A172 (cell line): ENCODE measurements at regions not wholly inside any gene's neighbourhood (a gene's known extent, or its start where the extent isn't known, plus 50 kb on each side); places are given as distances from the start of the nearest gene placed in this dataset.

Source experiments
- DNase-seq: peaks from one replicate; pipeline ENCODE4 v3.0.0-alpha.2; 2015; ENCODE audit warnings: low spot score

DNA sequence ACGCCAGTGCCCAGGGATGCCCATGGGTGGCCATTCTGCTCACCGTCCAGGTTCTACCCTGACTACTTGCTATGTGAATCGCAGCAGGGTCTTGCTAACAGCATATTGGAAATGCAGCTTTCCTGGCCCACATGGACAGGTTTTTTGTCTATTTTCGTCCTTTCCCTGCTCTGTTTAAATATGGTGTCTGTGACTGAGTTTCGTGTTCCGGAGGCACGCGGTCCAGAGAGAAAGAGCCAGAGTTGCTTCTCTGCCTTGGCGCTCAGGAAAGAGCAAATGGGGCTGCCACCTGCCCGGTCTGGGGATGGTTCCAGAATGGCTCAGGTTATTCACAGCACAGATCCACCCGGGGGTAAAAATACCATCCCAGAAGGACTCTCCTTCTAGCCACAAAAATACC, 456.2 kb downstream of the BCL11A start:
- no peak for DNase-seq

DNA sequence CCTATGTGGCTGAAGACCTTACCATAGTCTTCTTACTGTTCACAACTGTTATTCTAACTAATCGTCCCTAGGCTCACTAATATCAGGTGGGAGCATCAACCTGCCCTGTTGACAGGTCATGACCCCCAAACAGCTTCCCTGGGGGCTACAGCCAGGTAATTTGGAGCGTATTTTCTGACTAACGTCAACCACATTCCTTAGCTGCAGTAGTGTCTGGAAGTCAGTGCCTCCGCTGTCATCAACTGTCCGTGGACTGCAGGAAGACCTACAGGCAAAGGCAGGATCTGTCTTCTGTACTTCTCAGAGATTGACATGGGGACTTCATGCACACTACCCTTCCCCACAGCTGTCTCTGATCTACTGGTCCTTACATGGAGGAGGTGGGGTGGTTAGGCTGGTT, 456.9 kb downstream of the BCL11A start:
- no peak for DNase-seq

DNA sequence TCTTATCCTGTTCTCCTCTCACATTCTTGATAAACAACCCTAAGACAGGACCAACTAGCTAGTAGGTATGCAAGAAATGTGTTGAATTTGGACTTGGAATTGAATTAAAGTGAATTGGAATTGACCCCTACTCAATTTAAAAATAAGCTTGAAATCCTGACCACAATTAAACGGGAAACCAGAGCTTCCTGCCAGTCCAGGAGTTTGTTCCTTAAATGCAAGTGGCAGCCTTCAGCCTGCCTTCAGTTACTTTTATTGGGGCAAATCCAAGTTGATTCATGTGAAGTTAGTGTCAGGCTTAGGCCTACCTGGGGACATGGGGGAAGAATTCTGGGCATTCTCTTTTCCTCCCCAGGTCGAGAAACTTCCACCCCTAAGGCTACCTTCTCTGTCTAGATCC, 457.6 kb downstream of the BCL11A start:
- no peak for DNase-seq

DNA sequence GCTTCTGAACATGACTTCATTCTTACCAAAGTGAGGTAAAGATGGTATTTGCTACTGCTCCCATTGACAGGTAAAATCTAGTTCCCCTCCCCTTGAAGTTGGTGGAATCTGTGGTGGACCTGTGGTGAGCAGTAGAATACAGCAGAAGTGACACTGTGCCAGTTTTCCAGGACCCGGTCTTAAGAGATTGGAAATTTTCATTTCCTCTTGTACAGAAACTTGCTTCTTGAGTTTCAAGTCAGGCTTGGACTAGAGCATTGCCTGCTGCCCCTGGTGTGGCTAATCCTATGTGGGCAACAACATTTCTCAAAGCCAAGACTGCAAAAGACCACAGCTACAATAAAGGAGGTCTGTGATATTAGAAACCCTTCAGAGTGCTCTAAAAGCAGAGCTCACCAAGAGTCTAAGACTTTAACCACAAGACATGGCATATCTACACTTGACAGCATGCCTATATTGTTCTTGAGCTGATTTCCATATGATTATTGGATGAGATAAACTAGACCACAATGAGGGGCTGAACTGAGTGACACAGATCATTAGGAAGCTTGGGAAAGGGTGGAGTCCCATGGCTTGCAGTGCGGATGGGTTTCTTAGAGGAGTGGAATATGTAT, 458.1 kb downstream of the BCL11A start:
- DNase-seq: no peak

DNA sequence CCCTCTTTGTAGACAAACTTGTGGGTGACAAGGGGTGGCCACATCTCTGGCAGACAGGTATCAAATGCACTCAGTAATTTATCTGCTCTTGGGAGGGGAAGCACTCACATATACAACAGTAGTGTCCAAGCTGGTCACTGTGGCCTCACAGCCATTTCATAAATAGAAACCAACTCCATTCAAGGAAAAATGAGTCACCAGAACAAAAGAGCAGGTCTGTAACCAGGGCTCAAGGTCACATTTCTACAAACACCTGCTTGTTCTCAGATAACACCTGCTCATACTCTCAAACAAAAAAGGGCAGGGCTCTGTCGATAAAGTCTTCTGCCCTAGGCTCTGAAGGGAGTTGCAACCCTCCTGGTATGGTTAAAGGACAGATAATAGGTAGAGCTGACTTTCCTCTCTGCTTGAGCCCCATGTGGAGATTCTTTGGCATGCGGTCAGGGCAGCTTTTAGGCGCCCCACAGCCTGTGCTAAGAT, 459.0 kb downstream of the BCL11A start:
- no peak for DNase-seq

DNA sequence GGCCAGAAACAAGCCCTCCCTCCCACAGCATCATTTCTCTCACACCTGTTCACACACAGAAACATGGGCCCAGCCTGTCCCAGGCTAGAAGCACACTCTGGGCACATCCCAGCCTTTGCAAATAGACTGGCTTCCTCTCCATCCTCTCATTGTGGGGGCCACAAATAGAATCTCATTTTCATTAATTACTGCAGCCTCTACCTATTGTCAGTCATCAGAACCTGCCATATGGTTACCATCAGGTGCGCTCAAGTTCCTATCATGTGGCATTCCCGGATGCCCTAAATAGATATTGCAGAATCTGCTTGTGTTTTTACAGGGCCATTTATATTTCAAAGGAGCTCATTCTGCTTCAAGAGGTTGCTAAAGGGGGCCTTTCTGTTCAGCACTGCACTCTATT, 460.7 kb downstream of the BCL11A start:
- no peak for DNase-seq

DNA sequence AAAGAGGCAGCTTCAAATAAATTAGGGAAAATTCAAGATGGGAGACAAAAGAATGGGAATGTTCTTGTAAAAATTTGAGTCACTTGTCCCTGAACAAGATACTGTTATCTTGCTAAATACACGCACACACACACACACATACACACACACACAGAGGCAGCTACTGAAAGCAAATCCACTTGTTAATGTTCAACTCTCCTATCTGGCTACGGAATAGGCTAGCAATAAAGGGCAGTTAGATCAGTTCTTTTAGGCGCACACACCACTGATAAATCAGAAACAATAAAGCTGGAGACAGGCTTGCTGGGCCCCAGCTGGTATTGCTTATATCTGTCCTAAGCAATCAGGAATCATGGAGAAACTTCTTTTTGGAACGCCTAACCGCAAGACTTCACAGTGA, 461.6 kb downstream of the BCL11A start:
- DNase-seq: no peak

DNA sequence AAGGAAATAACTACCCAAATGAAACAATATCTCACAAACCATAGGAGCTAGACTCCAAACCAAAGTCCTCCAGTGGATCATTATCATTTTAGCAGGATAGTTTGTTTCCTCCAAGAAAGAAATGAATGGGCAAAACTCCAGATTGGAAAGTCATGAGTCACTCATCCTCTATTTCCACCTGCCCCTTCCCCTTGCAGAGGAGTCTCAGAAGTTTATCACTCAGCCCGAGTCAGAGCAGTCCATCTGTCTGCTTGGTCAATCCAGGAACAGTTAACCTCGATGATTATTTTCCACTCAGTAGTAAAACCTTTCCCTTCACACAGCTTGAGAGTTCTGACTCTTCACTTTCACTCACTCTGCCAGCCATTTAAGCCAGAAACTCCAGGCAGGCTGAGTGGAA, 462.2 kb downstream of the BCL11A start:
- DNase-seq: no peak

DNA sequence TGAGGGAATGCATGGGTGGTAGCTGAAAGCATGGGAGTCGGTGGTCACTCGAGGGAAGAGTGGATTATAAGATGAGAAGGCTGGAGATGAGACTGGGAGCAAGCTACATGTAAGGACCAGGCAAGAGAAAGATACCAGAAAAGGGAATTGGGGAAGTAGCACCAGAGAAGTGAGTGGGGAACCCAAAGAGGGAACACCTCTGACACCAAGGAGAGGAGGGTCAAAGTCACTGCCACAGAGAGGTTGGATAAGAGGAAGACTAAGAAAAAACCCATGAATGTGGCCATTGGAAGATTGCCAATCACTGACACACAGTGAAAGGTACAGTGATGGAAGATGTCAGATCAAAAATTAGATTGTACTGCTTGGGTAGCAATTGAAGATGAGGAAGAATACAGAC, 473.9 kb downstream of the BCL11A start:
- no peak for DNase-seq

DNA sequence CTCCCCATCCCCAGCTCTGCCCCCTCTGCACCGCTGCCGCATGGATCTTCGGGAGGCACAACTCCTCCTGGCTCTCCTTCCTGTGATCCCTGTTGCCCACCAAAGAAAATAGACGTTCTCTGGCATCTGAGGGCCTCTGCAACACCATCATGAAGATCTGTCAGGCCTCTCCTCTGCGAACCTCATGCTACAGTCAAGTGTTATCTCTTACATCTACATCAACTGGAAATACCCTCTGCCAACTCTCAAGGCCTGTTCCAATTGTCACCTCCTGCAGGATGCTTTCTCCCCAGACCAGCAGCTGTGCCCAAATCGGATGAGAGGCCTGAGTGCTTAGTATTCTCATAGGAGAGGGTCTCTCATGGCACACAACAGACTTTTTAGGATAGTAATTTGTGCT, 478.4 kb downstream of the BCL11A start:
- no peak for DNase-seq

DNA sequence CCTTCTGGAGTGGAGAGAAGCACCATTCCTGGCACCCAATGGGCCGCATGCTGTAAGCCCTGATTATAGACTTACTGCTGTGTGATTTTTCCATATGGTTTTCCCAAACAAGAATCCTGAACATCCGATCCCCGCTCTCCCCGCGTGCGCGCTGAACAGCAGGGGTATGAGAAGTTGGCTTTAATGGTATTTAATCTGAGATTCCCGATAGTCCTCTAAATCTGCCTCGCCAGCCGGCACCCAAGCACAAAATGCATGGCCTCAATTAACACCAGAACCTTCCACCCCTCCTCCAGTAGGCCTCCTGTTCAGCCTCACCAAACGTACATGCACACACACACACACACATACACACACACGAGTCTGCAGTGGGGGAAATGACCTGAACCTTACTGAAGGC, 480.3 kb downstream of the BCL11A start:
- DNase-seq: no peak

DNA sequence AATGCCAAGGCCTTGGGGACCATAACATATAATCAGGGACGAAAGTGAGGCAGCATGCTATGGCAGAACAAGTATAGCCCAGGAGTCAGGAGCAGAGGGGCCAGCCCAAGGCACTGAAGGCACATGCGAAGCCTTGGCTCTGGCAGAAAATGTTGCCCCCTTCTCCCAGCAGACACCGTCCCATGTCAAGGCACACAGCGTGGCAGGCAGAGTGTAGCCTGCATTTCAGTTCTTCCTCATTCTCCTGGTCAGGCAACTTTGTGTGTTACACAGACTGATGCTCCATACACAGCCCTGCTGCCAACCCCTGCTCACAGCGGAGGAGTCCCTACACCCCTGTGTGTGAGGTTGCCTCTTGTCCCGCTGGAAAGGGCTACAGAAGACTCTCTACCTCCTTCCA, 480.8 kb downstream of the BCL11A start:
- no peak for DNase-seq

DNA sequence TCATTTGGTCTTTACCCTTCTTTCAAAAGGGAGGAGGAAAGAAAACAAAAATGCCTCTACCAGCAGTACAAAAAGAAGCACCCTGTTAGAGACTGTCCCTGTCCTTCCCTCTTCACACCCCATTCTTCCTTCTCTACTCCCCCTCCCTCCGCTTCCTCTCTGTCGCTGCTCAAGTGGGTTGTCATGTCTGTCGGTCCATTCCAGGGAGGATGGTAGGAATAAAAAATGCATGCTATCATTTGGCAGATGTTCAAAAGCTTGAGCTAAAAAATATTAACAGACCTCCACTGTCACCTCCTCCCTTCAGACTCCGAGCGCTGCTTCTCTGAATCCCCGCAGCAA, 482.0 kb downstream of the BCL11A start:
- no peak for DNase-seq

DNA sequence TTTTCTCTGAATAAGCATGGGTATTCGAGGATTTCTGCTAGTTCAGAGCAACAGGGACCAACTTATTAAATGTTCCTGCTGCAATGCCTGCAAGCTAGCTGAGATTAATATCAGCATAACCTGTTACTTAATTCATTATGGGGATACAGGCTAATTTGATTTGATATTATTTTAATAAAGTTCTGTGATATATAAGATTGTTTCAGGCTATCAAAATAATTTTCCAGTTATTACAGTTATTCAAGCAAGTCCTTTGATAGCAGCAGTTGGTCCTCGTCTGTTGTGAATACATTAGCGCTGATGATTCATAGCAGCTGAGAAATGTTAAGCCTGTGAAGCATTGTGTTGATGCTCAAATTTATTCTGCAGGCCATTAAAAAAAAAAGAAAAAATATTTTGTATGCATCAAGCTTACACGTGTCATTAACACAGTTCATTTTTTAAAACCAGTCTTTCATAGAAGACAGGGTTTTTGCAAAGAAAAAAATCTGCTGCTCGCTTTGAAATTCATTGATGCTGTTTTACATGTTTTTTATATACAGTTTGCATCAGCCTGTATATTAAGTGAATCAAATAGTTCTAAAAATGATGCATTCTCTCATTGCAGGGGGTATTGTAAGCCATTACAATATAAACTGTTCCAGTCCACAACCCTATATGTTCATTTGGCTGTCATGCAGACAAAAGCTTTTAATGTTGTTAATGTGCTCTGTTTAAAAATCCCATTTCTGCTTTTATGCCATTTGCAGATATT, 482.5 kb downstream of the BCL11A start:
- no peak for DNase-seq

DNA sequence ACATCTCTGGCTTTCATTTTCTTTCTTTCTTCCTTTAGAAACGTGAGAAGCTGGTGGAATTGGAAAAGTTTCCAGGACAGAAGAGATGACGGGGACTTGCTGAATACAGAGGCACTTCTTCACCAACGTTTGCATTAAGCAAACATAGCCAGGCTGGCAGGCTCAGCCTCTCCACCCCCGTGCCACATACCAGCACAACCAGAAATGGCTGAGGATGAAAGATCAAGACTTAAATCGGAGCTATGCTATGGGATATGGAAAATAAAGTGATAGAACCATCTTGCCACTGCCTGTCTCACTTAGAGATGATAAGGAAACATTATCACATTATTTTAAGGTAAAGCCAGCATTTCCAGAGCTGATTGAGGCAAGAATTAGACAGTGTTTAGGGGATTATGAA, 483.3 kb downstream of the BCL11A start:
- no peak for DNase-seq

DNA sequence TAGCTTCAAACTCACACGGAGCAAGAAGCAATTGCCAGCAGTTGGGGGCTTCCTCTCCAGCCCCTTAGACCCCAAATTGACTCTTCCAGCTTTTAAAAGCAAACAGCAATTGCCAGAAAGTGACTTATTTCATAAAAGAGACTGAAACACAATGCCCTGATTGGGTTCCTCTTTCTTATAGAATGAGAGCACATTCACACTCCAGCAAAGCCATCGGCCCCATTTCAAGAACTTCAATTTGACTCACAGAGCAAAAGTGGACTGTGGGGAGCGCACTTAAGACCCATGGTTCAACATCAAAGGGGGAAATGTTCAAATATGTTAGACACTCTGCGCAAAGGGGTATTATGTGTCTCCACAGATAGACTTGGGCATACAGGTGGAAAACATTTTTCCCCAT, 484.7 kb downstream of the BCL11A start:
- no peak for DNase-seq

DNA sequence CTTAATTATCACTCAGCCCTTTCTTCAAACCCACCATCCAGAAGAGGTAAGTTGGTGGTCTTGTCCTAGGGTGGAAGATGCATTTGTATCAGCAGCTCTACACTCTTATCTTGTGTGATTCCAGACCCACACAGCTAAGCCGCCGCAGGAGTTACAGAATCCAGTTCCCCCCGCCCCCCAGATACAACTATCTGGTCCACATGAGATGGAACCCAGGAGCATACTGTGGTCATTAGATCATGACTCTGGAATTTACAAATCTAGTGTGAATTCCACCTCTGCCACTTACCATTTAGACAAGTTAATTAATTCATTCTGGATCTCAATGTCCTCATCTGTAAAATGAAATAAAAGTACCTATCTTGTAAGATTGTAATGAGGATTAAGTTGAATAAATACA, 486.4 kb downstream of the BCL11A start:
- no peak for DNase-seq

DNA sequence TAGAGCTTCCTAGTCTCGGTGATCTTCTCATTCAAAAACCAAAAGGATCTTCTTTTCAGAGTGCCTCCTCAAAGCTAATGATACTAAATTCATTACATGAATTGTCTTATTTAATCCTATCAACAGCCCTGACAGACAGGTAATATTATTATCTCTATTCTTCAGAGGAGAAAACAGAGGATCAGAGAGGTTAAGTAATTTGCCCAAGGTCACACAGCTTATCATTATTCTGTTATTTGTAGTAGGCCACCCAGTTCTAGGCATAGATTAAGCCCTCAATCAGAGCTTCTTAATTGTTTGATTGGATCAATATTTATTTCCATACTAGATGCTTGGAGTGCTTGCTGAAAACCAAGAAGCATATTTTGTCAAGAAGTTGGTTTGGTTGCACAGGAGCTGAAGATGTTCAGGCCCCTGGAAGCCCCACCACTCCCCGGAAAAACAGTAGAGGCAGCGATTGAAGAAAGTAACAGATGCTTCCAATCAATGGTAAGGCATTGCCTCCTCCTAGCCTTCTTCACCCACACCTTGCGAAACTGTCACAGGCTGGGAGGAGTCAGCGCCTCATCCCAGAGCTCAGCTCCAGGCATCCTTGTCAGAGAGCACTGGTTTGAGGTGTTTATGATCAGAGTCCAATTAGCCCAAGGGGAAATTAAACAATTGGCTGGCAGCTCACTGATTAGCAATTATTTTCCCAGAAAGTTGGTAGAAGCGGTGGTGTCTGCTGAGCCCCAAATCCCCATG, 487.2 kb downstream of the BCL11A start:
- DNase-seq: no peak

DNA sequence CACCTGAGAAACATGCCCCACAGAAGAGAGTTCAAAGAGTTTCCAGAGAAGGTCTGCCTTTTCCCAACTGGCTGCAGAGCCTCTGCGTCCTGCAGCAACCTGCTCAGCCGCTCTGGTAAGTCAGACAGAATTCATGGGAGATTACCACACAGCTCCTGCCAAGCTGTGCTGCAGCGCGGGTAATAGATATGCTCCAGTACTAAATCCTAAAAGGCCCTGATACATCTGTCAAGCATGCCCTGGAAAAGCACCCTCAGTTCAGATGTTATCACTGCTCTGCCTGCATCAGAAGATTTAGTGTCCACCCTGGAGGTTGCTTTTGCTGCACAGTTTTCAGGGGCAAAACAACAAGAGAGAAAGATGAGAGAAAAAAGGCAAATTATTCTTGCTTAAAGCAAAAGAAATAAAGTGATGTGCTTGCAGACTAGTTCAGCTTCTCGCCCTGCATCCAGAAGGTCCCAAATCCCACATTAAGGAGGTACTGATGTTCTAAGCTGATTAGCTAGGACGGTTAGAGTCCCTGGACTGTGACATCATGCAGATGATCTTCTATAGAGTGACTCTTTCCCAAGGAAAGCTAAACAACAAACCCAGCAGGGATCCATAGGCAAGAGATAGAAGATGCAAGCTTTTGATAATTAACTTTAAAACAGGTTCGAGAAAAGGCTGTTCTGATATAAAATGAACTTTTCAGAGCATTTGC, 488.6 kb downstream of the BCL11A start:
- no peak for DNase-seq

DNA sequence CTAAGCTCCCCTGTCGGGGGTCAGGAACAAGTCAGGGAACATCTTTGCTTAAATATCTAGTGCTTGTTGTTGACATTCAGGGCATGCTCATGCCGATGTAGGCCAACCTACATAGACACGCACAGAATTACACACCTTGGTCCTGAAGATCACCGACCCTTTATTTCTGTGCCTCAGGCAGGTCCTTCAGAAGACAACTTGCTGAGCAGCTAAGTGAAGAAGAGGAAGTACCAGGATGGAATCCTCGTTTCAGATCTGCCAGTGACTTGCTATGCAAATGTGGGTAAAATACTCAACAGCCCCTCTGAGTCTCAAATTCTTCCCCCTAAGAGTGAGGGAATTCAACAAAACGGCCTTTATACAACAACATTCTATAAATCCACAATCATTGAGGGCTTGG, 494.7 kb downstream of the BCL11A start:
- no peak for DNase-seq

DNA sequence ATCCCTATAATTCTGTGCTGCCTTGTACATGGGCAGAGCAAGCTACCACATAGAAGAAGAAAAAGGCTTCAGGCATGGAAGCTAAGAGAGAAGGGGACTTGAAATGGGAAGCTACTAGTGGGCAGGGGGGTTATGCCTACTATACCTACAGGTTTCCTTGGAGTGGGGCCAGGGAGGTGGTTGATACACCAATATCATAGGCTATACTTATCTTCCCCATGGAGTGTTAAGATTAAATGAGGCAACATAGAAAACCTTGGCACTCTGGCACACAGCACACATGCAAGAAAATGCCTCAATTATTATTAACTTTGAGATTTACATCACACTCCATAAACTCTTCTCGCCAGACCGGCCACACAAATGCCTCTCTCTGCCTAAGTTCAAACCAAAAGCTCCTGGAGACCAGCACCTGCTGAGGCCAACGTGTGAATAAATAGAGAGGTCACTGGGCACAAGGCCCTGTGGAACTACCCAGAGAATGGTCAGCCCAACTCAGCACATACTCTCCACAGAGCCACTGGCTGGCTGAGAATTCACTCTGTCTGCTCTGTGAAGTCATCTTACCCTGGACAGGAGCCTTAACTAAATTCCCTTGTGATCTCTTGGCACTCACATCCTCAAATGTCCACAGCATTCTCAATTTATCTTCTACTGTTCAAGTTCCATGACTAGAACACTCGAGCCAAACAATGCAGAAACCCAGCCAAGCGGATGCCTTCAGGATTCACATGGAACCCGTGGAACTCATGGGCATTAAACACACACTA, 498.7 kb downstream of the BCL11A start:
- no peak for DNase-seq

DNA sequence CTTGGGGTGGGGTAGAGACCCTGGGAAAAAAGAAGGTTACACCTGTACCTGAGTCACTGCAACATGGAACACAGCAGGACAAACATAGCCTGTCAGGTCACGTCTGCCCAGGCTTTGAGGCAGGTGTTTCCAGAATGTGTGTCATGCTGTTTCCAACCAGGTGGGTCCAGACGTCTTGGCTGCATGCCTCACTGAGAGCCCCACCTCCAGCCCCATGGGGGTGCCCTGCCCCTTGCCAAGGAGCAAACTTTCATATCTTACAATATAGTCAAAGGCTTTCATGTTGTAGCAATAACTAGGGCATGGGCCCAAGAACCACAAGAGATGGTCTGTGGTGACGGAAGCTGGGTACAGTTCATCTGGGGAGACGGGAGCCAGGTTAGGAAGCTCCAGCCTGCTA, 499.7 kb downstream of the BCL11A start:
- no peak for DNase-seq
